Head of caudate nucleus (tissue), 42 donors: ENCODE measurements at regions not wholly inside any gene's neighbourhood (a gene's known extent, or its start where the extent isn't known, plus 50 kb on each side); places are given as distances from the start of the nearest gene placed in this dataset.

Source experiments
- DNase-seq, 42 donors: peaks; one replicate each; pipeline versions ENCODE4 v3.0.0 to v3.0.0-alpha.2; 2020 to 2021; ENCODE audit warnings: mixed read lengths in 7 of 42
- intact Hi-C: fragments of 100-400 bp; cut with DNase I; formaldehyde crosslinking; loops from one replicate; pipeline ENCODE4 v1.15.0; 2022

- intact Hi-C loops: no loop called here
- DNase-seq: no peak
These were observed 76.8 kb upstream of the DDX53 start for GRCh38 chrX:22922961-22923360.

GRCh38 chrX:22934640-22935039 lies 65.1 kb upstream of the DDX53 start:
- intact Hi-C loops: no loop called here
- DNase-seq: no peak

- DNase-seq: no peak
- intact Hi-C loops: no loop called here
These were observed 54.8 kb upstream of the DDX53 start for GRCh38 chrX:22944945-22945344.
